SK-N-SH treated with all-trans-retinoic acid at 6 μM for 48 hours (cell line): ENCODE measurements at regions not wholly inside any gene's neighbourhood (a gene's known extent, or its start where the extent isn't known, plus 50 kb on each side); places are given as distances from the start of the nearest gene placed in this dataset.

Experiments
- ATAC-seq: fragments of 200-7000 bp; cut with Tn5 transposase; 3 replicates; pipeline ENCODE4 v1.9.1; 2020; ENCODE audit warnings: mild to moderate bottlenecking, moderate library complexity
- ARNTL ChIP-seq: fragments of 450-650 bp; formaldehyde crosslinking; IDR thresholded peaks from 2 replicates; pipeline ENCODE4 v1.5.0; 2020; ENCODE audit warnings: low read depth, mild to moderate bottlenecking, moderate library complexity, borderline replicate concordance
- CSDC2 ChIP-seq: fragments of 250-450 bp; sonication (Bioruptor Pico); IDR thresholded peaks from 2 replicates; pipeline ENCODE4 v1.5.0; 2020; ENCODE audit warnings: mild to moderate bottlenecking, moderate library complexity
- CSRNP3 ChIP-seq: fragments of 250-450 bp; sonication (Bioruptor Pico); IDR thresholded peaks from 2 replicates; pipeline ENCODE4 v1.5.1; 2021; ENCODE audit warnings: mild to moderate bottlenecking, moderate library complexity
- ESRRG ChIP-seq: fragments of 250-450 bp; sonication (Bioruptor Pico); IDR thresholded peaks from 2 replicates; pipeline ENCODE4 v1.6.1; 2021; ENCODE audit warnings: mild to moderate bottlenecking
- GLIS3 ChIP-seq: fragments of 250-450 bp; sonication (Bioruptor Pico); IDR thresholded peaks from 2 replicates; pipeline ENCODE4 v1.5.0; 2020; ENCODE audit warnings: mild to moderate bottlenecking, moderate library complexity
- ISL1 ChIP-seq: fragments of 250-450 bp; sonication (Bioruptor Pico); IDR thresholded peaks from 2 replicates; pipeline ENCODE4 v2.1.2; 2022; ENCODE audit warnings: mild to moderate bottlenecking, moderate library complexity
- OSR1 ChIP-seq: fragments of 250-450 bp; sonication (Bioruptor Pico); IDR thresholded peaks from 2 replicates; pipeline ENCODE4 v1.8.0; 2022; ENCODE audit warnings: moderate library complexity, mild to moderate bottlenecking, inconsistent platforms
- PATZ1 ChIP-seq: fragments of 250-450 bp; sonication (Bioruptor Pico); IDR thresholded peaks from 2 replicates; pipeline ENCODE4 v1.8.0; 2020; ENCODE audit warnings: mild to moderate bottlenecking, moderate library complexity, borderline replicate concordance
- PPARA ChIP-seq: fragments of 250-450 bp; sonication (Bioruptor Pico); IDR thresholded peaks from 2 replicates; pipeline ENCODE4 v1.5.0; 2020; ENCODE audit warnings: mild to moderate bottlenecking, borderline replicate concordance
- RARB ChIP-seq: fragments of 250-450 bp; sonication (Bioruptor Pico); IDR thresholded peaks from 2 replicates; pipeline ENCODE4 v1.8.0; 2021; ENCODE audit warnings: mild to moderate bottlenecking, moderate library complexity
- SNAI2 ChIP-seq: fragments of 250-450 bp; sonication (Bioruptor Pico); IDR thresholded peaks from 2 replicates; pipeline ENCODE4 v1.5.0; 2020; ENCODE audit warnings: mild to moderate bottlenecking, moderate library complexity
- TCF4 ChIP-seq: fragments of 250-450 bp; sonication (Bioruptor Pico); IDR thresholded peaks from 2 replicates; pipeline ENCODE4 v1.8.0; 2021; ENCODE audit warnings: mild to moderate bottlenecking, moderate library complexity, borderline replicate concordance
- TOX ChIP-seq: fragments of 250-450 bp; sonication (Bioruptor Pico); IDR thresholded peaks from 2 replicates; pipeline ENCODE4 v1.8.0; 2021; ENCODE audit warnings: mild to moderate bottlenecking, moderate library complexity, borderline replicate concordance
- ZC3H10 ChIP-seq: fragments of 250-450 bp; sonication (Bioruptor Pico); IDR thresholded peaks from 2 replicates; pipeline ENCODE4 v1.5.1; 2021; ENCODE audit warnings: mild to moderate bottlenecking, moderate library complexity
- ZFP3 ChIP-seq: fragments of 250-450 bp; sonication (Bioruptor Pico); IDR thresholded peaks from 2 replicates; pipeline ENCODE4 v1.5.0; 2020; ENCODE audit warnings: mild to moderate bottlenecking, moderate library complexity
- ZFP30 ChIP-seq: fragments of 450-650 bp; formaldehyde crosslinking; IDR thresholded peaks from 2 replicates; pipeline ENCODE4 v1.5.0; 2022; ENCODE audit warnings: mild to moderate bottlenecking, moderate library complexity
- ZNF565 ChIP-seq: fragments of 450-650 bp; formaldehyde crosslinking; conservative IDR thresholded peaks from 2 replicates; pipeline ENCODE4 v1.5.0; 2020; ENCODE audit warnings: low read depth, mild to moderate bottlenecking, moderate library complexity
- ZNF8 ChIP-seq: fragments of 450-650 bp; formaldehyde crosslinking; IDR thresholded peaks from 2 replicates; pipeline ENCODE4 v1.5.0; 2020; ENCODE audit warnings: mild to moderate bottlenecking, moderate library complexity
- TF ChIP-seq, protein P1 (sequence below): fragments of 250-450 bp; sonication (Bioruptor Pico); IDR thresholded peaks from 2 replicates; pipeline ENCODE4 v1.5.0; 2020; ENCODE audit warnings: mild to moderate bottlenecking, moderate library complexity
- TF ChIP-seq, protein P2 (sequence below): fragments of 250-450 bp; sonication (Bioruptor Pico); IDR thresholded peaks from 2 replicates; pipeline ENCODE4 v1.5.1; 2020; ENCODE audit warnings: low read depth, mild to moderate bottlenecking, moderate library complexity
- TF ChIP-seq, protein P3 (sequence below): fragments of 250-450 bp; sonication (Bioruptor Pico); IDR thresholded peaks from 2 replicates; pipeline ENCODE4 v1.8.0; 2021; ENCODE audit warnings: low read depth, mild to moderate bottlenecking, moderate library complexity, borderline replicate concordance

- ATAC-seq = no peak
- TF ChIP-seq, protein P1, sequence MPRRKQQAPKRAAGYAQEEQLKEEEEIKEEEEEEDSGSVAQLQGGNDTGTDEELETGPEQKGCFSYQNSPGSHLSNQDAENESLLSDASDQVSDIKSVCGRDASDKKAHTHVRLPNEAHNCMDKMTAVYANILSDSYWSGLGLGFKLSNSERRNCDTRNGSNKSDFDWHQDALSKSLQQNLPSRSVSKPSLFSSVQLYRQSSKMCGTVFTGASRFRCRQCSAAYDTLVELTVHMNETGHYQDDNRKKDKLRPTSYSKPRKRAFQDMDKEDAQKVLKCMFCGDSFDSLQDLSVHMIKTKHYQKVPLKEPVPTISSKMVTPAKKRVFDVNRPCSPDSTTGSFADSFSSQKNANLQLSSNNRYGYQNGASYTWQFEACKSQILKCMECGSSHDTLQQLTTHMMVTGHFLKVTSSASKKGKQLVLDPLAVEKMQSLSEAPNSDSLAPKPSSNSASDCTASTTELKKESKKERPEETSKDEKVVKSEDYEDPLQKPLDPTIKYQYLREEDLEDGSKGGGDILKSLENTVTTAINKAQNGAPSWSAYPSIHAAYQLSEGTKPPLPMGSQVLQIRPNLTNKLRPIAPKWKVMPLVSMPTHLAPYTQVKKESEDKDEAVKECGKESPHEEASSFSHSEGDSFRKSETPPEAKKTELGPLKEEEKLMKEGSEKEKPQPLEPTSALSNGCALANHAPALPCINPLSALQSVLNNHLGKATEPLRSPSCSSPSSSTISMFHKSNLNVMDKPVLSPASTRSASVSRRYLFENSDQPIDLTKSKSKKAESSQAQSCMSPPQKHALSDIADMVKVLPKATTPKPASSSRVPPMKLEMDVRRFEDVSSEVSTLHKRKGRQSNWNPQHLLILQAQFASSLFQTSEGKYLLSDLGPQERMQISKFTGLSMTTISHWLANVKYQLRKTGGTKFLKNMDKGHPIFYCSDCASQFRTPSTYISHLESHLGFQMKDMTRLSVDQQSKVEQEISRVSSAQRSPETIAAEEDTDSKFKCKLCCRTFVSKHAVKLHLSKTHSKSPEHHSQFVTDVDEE (CRISPR knock-in tag) = no peak
- TF ChIP-seq ARNTL (CRISPR knock-in tag) (no peak), RARB (no peak), OSR1 (CRISPR knock-in tag) (no peak), ZNF8 (CRISPR knock-in tag) (no peak), PPARA (CRISPR knock-in tag) (no peak)
- TF ChIP-seq, protein P2, sequence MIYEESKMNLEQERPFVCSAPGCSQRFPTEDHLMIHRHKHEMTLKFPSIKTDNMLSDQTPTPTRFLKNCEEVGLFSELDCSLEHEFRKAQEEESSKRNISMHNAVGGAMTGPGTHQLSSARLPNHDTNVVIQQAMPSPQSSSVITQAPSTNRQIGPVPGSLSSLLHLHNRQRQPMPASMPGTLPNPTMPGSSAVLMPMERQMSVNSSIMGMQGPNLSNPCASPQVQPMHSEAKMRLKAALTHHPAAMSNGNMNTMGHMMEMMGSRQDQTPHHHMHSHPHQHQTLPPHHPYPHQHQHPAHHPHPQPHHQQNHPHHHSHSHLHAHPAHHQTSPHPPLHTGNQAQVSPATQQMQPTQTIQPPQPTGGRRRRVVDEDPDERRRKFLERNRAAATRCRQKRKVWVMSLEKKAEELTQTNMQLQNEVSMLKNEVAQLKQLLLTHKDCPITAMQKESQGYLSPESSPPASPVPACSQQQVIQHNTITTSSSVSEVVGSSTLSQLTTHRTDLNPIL = no peak
These were observed 160.1 kb downstream of the DLL1 start for GRCh38 chr6:170130771-170131241.

GRCh38 chr6:170130201-170130621, 160.7 kb downstream of the DLL1 start:
- TF ChIP-seq ZNF565 (no peak), SNAI2 (CRISPR knock-in tag) (no peak), GLIS3 (CRISPR knock-in tag) (no peak), ZC3H10 (CRISPR knock-in tag) (no peak), ISL1 (no peak), TOX (CRISPR knock-in tag) (no peak), CSRNP3 (CRISPR knock-in tag) (no peak)
- no peak for ATAC-seq

GRCh38 chr6:170129691-170130171, 161.1 kb downstream of the DLL1 start:
- ATAC-seq = peak; percentile 54; the same call in 1 of the 3 replicates
- TF ChIP-seq PATZ1 (no peak), PPARA (CRISPR knock-in tag) (no peak), ZFP3 (CRISPR knock-in tag) (no peak), ZC3H10 (CRISPR knock-in tag) (no peak), TCF4 (CRISPR knock-in tag) (no peak), ESRRG (CRISPR knock-in tag) (no peak), RARB (no peak), OSR1 (CRISPR knock-in tag) (no peak), ISL1 (no peak), ZFP30 (CRISPR knock-in tag) (no peak), CSRNP3 (CRISPR knock-in tag) (no peak), CSDC2 (CRISPR knock-in tag) (no peak)
- TF ChIP-seq, protein P2 = no peak
- TF ChIP-seq, protein P3, sequence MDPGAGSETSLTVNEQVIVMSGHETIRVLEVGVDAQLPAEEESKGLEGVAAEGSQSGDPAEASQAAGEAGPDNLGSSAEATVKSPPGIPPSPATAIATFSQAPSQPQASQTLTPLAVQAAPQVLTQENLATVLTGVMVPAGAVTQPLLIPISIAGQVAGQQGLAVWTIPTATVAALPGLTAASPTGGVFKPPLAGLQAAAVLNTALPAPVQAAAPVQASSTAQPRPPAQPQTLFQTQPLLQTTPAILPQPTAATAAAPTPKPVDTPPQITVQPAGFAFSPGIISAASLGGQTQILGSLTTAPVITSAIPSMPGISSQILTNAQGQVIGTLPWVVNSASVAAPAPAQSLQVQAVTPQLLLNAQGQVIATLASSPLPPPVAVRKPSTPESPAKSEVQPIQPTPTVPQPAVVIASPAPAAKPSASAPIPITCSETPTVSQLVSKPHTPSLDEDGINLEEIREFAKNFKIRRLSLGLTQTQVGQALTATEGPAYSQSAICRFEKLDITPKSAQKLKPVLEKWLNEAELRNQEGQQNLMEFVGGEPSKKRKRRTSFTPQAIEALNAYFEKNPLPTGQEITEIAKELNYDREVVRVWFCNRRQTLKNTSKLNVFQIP (CRISPR knock-in tag) = no peak
